Osteocyte (in vitro differentiated cells): ENCODE measurements at regions not wholly inside any gene's neighbourhood (a gene's known extent, or its start where the extent isn't known, plus 50 kb on each side); places are given as distances from the start of the nearest gene placed in this dataset.
A peak's percentile ranks its signal among the peaks of the same experiment; 100 is the strongest.

Experiments
- DNase-seq: peaks from one replicate; pipeline ENCODE4 v3.0.0; 2021; ENCODE audit warnings: mixed read lengths; ENCODE audit not compliant: unreplicated experiment; ENCODE audit errors: extremely low spot score
- H3K27ac Mint-ChIP-seq: one replicate; pipeline ENCODE4 v1.8.0; 2021; ENCODE audit warnings: mild to moderate bottlenecking, mixed read lengths; ENCODE audit not compliant: unreplicated experiment
- H3K27me3 Mint-ChIP-seq: one replicate; pipeline ENCODE4 v1.8.0; 2021; ENCODE audit warnings: mixed read lengths; ENCODE audit not compliant: unreplicated experiment
- H3K36me3 Mint-ChIP-seq: one replicate; pipeline ENCODE4 v1.8.0; 2021; ENCODE audit warnings: mixed read lengths; ENCODE audit not compliant: unreplicated experiment
- H3K4me1 Mint-ChIP-seq: one replicate; pipeline ENCODE4 v1.8.0; 2021; ENCODE audit warnings: mixed read lengths; ENCODE audit not compliant: unreplicated experiment
- H3K4me3 Mint-ChIP-seq: one replicate; pipeline ENCODE4 v1.8.0; 2021; ENCODE audit warnings: mild to moderate bottlenecking, moderate library complexity, mixed read lengths; ENCODE audit not compliant: unreplicated experiment
- H3K9me3 Mint-ChIP-seq: one replicate; pipeline ENCODE4 v1.8.0; 2021; ENCODE audit warnings: mixed read lengths; ENCODE audit not compliant: unreplicated experiment
- TF ChIP-seq, protein P1 (sequence below): fragments of 200-600 bp; sonication (generic); IDR thresholded peaks from 2 replicates; pipeline ENCODE4 v1.5.0; 2021; ENCODE audit warnings: antibody characterized with exemption, mild to moderate bottlenecking, moderate library complexity

DNA sequence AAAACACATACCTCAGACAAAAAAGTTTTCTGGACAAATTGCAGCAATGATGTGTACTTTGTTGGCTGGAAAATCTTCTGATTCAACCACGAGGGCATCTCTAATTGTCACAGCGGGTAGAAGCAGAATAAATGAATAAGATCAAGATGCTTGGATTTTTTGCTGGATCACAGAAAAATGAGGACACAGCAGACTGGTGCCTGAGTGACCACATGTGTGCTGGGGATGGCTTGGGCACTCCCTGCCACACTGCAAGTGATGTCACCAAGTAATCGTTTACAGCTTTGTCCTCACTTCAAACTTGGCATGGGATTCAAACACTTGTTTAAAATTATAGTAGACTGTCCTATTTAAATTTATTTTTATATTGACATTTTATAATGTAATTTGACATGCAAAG, 557.0 kb downstream of the SPRY1 start:
- Mint-ChIP-seq H3K27ac (no peak overlapping the region), H3K9me3 (no peaks in the 10 kb centered on the region), H3K36me3 (no peaks in the 10 kb centered on the region), H3K4me1 (peaks cover 10% of the 10 kb centered on the region), H3K27me3 (no peaks in the 10 kb centered on the region), H3K4me3 (no peak overlapping the region)
- DNase-seq: no peak
- TF ChIP-seq, protein P1, sequence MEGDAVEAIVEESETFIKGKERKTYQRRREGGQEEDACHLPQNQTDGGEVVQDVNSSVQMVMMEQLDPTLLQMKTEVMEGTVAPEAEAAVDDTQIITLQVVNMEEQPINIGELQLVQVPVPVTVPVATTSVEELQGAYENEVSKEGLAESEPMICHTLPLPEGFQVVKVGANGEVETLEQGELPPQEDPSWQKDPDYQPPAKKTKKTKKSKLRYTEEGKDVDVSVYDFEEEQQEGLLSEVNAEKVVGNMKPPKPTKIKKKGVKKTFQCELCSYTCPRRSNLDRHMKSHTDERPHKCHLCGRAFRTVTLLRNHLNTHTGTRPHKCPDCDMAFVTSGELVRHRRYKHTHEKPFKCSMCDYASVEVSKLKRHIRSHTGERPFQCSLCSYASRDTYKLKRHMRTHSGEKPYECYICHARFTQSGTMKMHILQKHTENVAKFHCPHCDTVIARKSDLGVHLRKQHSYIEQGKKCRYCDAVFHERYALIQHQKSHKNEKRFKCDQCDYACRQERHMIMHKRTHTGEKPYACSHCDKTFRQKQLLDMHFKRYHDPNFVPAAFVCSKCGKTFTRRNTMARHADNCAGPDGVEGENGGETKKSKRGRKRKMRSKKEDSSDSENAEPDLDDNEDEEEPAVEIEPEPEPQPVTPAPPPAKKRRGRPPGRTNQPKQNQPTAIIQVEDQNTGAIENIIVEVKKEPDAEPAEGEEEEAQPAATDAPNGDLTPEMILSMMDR: no peak

DNA sequence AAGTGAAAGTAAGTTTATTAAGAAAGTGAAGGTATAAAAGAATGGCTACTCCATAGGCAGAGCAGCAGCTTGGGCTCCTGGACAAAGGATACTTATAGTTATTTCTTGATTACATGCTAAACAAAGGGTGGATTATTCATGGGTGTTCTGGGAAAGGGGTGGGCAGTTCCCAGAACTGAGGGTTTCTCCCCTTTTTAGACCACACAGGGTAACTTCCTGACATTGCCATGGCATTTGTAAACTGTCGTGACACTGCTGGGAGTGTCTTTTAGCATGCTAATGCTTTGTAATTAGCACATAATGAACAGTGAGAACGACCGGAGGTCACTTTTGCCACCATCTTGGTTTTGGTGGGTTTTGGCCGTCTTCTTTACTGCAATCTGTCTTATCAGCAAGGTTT, 557.6 kb downstream of the SPRY1 start:
- H3K36me3 Mint-ChIP-seq: no peaks in the 10 kb centered on the region
- no peak for DNase-seq
- H3K27me3 Mint-ChIP-seq: no peaks in the 10 kb centered on the region
- H3K4me3 Mint-ChIP-seq: no peak overlapping the region
- peaks cover 10% of the 10 kb centered on the region for H3K4me1 Mint-ChIP-seq
- H3K9me3 Mint-ChIP-seq: no peaks in the 10 kb centered on the region
- TF ChIP-seq, protein P1: no peak
- no peak overlapping the region for H3K27ac Mint-ChIP-seq

DNA sequence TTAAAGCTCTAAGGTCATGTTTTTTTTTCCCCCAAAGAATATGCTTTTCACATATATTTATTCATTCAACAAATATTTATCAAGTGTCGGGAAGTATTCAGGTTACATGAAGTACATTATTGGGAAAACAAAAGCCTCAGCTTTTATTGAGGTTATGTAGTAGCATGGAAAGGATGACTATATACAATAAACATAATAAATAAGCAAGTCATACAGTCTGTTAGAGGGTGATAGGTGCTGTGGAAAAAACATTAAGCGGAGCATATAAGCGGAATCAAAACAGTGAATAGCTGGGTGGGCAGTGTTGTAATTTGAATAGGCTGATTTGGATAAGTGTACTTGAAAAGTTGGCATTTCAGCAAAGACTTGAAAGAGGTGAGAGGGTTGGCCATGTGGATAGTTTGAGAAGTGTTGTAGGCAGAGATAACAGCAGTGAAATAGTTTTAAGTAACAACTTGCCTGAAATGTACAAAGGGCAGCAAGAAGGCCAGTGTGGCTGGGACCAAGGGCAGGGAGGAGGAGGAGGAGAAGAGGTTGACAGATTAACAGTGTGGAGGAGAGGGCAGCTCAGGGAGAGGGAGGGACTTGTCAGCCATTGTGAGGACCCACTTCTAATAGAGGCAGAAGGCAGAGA, 558.7 kb downstream of the SPRY1 start:
- H3K4me1 Mint-ChIP-seq: peaks cover 10% of the 10 kb centered on the region
- H3K36me3 Mint-ChIP-seq: no peaks in the 10 kb centered on the region
- no peaks in the 10 kb centered on the region for H3K9me3 Mint-ChIP-seq
- no peak for DNase-seq
- H3K27me3 Mint-ChIP-seq: no peaks in the 10 kb centered on the region
- peak overlapping the region; percentile 8 for H3K27ac Mint-ChIP-seq
- TF ChIP-seq, protein P1: no peak
- no peak overlapping the region for H3K4me3 Mint-ChIP-seq

DNA sequence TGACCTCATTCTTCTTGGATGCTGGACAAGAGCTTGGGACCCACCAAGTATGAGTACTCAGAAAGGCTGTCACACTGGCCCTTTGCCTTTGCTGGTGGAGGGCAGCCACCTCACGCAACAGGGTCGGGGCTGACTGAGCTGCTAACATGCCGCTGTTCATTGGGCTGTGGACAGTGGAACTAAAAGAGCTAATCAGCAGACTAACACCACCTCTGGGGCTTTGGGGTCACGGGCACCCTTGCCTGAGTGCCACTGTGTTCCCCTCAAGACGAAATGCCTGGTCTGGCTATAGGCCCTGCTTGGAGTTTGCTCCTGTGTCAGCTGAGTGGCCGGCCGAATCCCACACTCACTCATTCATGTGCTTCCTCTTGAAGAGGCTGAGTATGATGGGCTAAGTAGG, 559.6 kb downstream of the SPRY1 start:
- DNase-seq: no peak
- no peaks in the 10 kb centered on the region for H3K36me3 Mint-ChIP-seq
- H3K9me3 Mint-ChIP-seq: no peaks in the 10 kb centered on the region
- H3K27me3 Mint-ChIP-seq: no peaks in the 10 kb centered on the region
- peaks cover 10% of the 10 kb centered on the region for H3K4me1 Mint-ChIP-seq
- H3K4me3 Mint-ChIP-seq: no peak overlapping the region
- TF ChIP-seq, protein P1: no peak
- no peak overlapping the region for H3K27ac Mint-ChIP-seq

DNA sequence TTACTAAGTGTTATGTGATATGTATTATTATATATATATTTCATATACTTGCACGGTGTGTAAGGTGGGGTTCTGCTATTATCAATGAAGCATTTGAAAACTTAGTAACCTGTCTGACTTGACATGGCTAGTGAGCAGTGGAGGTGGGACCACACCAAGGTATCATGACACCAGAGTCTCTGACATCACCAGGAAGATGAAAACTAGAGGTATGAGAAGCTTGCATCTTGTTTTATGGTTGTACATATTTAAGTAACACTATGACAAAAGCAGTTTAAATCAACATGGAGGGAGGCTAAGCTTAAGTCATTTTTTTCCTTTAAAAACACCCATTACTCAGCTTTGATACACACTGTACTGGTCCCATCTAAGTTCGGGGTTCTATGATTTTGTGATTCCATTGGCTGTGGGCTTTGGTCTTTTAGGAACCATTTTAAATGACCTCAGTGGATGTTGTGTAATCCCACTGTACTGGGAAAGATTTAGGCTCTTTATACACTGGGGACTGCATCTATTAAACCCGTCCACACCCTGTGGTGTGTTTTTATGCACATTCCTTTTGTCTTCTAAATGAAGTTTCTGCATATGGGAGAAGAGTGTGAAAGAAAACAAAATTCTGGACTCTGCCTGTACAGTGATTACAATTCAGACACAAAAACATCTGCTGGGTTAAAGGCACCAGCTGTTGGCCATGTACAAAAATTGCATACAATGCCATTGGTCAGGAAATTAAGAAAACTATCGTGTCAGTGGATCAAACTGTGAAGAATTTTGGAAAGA, 570.6 kb downstream of the SPRY1 start:
- Mint-ChIP-seq H3K4me3 (no peak overlapping the region), H3K27ac (peak overlapping the region; percentile 54)
- no peak for DNase-seq

More for the DNA sequence above, 570.6 kb downstream of the SPRY1 start:
- TF ChIP-seq, protein P1: no peak
- Mint-ChIP-seq H3K4me1 (peaks cover 18% of the 10 kb centered on the region), H3K9me3 (no peaks in the 10 kb centered on the region), H3K27me3 (no peaks in the 10 kb centered on the region), H3K36me3 (no peaks in the 10 kb centered on the region)
